Upper lobe of left lung (tissue), 6 donors: ENCODE measurements at regions not wholly inside any gene's neighbourhood (a gene's known extent, or its start where the extent isn't known, plus 50 kb on each side); places are given as distances from the start of the nearest gene placed in this dataset.

Experiments
- ATAC-seq, 2 donors: fragments of 200-7000 bp; cut with Tn5 transposase; one replicate each; pipeline ENCODE4 v1.9.1; 2022; ENCODE audit warnings: mild to moderate bottlenecking in 2 of 2, moderate library complexity in 2 of 2; ENCODE audit not compliant: low FRiP score in 2 of 2
- DNase-seq, 2 donors: peaks; one replicate each; pipeline ENCODE4 v3.0.0-alpha.2; 2019 to 2020
- H3K27ac ChIP-seq, 4 donors: fragments of 200-600 bp; sonication (generic); one replicate each; pipeline ENCODE4 v1.5.1; 2016 to 2019
- H3K27me3 ChIP-seq, 4 donors: fragments of 200-600 bp; sonication (generic); one replicate each; pipeline ENCODE4 v1.5.1; 2017 to 2019
- H3K36me3 ChIP-seq, 4 donors: fragments of 200-600 bp; sonication (generic); one replicate each; pipeline ENCODE4 v1.5.1; 2016 to 2019
- H3K4me1 ChIP-seq, 4 donors: fragments of 200-600 bp; sonication (generic); one replicate each; pipeline ENCODE4 v1.5.1; 2018 to 2019
- H3K4me3 ChIP-seq, 4 donors: fragments of 200-600 bp; sonication (generic); one replicate each; pipeline ENCODE4 v1.5.1; 2017 to 2019; ENCODE audit warnings: mild to moderate bottlenecking in 2 of 4, moderate library complexity in 1 of 4
- H3K9me3 ChIP-seq, 4 donors: fragments of 200-600 bp; sonication (generic); one replicate each; pipeline ENCODE4 v1.5.1; 2018 to 2019
- EP300 ChIP-seq, 4 donors: sonication (generic); formaldehyde crosslinking; IDR thresholded peaks; one replicate each; pipeline ENCODE4 v1.5.1; 2017; ENCODE audit warnings: antibody characterized with exemption in 4 of 4, control low read depth in 2 of 4
- POLR2A ChIP-seq, 4 donors: fragments of 450-650 bp; IDR thresholded peaks; one replicate each; pipeline ENCODE4 v1.5.1; 2016 to 2017; ENCODE audit warnings: antibody characterized with exemption in 4 of 4, mild to moderate bottlenecking in 2 of 4
- POLR2AphosphoS5 ChIP-seq, 2 donors: sonication (generic); formaldehyde crosslinking; IDR thresholded peaks; one replicate each; pipeline ENCODE4 v1.5.1; 2017; ENCODE audit warnings: antibody characterized with exemption in 2 of 2
- WGBS, 2 donors: methylation state at CpG; one replicate each; pipeline ENCODE4 v1.1.5; 2017 to 2018; 5-methylcytosine and 5-hydroxymethylcytosine counted together
- TF ChIP-seq, protein P1 (sequence below), 6 experiments: fragments of 450-650 bp in 4 of 6; fragments of 200-600 bp in 2 of 6; sonication (generic) in 2 of 6; IDR thresholded peaks; one replicate each; pipeline ENCODE4 v1.5.1; 2016 to 2019; ENCODE audit warnings: antibody characterized with exemption in 6 of 6
- donor health status: DM: no; HTN: no; CAD: no; lungs with moderate emphysema.
- donor health status: DM: no; HTN: yes; CAD: no; lungs with severe emphysema.

DNA sequence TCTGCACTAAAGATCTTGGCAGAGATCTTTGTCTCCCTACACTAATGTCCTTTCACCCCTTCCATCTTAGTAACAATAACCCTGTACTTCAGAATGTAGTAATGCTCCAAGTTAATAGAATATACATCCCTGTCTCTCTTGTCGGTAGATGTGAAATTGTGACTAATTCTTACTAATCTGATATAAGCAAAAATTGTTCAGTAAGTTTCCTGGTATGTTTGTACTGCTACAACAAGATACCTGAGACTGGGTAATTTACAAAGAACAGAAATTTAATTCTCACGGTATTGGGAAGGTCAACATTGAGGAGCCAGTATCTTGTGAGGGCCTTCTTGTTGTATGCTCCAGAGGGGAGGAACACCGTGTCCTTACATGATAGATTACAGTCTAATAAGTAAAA is 1686.6 kb upstream of the CDH9 start:
- TF ChIP-seq POLR2AphosphoS5 (IDR thresholded peaks at IDR 0.05): no peak
- TF ChIP-seq, protein P1, sequence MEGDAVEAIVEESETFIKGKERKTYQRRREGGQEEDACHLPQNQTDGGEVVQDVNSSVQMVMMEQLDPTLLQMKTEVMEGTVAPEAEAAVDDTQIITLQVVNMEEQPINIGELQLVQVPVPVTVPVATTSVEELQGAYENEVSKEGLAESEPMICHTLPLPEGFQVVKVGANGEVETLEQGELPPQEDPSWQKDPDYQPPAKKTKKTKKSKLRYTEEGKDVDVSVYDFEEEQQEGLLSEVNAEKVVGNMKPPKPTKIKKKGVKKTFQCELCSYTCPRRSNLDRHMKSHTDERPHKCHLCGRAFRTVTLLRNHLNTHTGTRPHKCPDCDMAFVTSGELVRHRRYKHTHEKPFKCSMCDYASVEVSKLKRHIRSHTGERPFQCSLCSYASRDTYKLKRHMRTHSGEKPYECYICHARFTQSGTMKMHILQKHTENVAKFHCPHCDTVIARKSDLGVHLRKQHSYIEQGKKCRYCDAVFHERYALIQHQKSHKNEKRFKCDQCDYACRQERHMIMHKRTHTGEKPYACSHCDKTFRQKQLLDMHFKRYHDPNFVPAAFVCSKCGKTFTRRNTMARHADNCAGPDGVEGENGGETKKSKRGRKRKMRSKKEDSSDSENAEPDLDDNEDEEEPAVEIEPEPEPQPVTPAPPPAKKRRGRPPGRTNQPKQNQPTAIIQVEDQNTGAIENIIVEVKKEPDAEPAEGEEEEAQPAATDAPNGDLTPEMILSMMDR (IDR thresholded peaks at IDR 0.05): no peak
- no peak for TF ChIP-seq EP300 (IDR thresholded peaks at IDR 0.05)
- no peak for TF ChIP-seq POLR2A (IDR thresholded peaks at IDR 0.05)
- Histone ChIP-seq H3K27me3 (no peaks in the 10 kb centered on the region), H3K4me3 (no peak overlapping the region), H3K36me3 (no peaks in the 10 kb centered on the region), H3K9me3 (no peaks in the 10 kb centered on the region), H3K4me1 (no peaks in the 10 kb centered on the region), H3K27ac (no peak overlapping the region)
- WGBS, 2 donors: 80 to 86% methylated on average over 3 of the region's 3 CpGs
- DNase-seq: no peak
- no peak for ATAC-seq

DNA sequence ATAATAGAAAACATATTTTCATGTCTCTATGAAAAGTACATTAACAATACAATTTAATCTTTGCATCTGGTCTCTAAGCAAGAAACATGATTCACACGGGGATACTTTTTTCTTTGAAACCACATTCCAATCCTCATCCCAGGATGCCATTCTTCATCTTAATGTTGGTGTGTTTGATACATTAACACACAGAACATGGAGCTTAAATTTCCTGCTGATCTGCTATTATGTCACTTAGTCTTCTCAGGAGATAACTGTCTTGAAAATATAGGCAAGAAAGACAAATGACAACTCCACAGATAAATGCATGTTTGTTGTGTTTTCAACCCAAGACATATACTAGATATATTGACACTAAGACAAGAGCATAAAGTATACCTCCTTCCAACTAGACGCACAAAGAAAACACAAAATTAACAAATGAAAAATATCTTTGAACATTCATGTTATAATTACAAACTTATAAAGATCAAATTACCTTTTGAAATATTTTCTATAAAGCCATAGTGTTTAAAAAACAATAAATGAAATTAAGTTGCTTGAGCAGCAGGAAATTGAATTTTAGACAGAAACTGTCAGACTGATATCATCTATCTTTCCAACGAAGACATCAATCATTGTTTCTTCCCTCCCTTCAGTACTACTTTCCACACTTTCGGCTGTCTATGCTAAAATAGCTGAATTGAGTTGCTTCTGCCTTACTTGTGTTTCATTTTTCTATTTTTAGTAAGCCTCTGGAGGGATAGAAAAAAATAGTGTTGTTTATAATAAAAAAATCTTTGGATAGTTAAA is 1676.7 kb upstream of the CDH9 start:
- WGBS, 2 donors: 53% methylated on average over 4 of the region's 4 CpGs
- Histone ChIP-seq H3K9me3 (no peaks in the 10 kb centered on the region), H3K27ac (no peak overlapping the region), H3K27me3 (no peaks in the 10 kb centered on the region), H3K4me3 (no peak overlapping the region), H3K4me1 (no peaks in the 10 kb centered on the region), H3K36me3 (no peaks in the 10 kb centered on the region)
- ATAC-seq (no peak), DNase-seq (no peak)
- no peak for TF ChIP-seq POLR2A (IDR thresholded peaks at IDR 0.05)
- TF ChIP-seq, protein P1 (IDR thresholded peaks at IDR 0.05): no peak
- TF ChIP-seq POLR2AphosphoS5 (IDR thresholded peaks at IDR 0.05): no peak
- TF ChIP-seq EP300 (IDR thresholded peaks at IDR 0.05): no peak

DNA sequence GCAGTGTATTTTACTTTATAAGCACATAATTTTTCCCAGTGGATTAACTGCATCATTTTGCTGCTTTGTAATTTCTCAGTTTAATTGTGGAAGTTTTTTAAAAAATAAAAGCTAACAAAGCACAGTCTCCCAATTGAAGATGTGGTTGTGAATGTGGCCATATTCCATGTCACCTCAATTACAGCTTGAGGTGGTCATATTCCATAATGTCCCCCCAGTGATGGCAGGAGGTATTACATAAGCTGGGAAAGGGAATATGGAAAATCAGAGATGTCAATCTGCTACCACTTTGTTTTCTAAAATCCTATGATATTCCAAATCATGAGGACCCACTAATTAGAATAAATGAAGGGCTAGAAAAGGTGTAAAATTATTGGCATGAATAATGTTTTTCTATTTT is 1672.0 kb upstream of the CDH9 start:
- Histone ChIP-seq H3K4me1 (no peaks in the 10 kb centered on the region), H3K27ac (no peak overlapping the region), H3K36me3 (no peaks in the 10 kb centered on the region), H3K27me3 (no peaks in the 10 kb centered on the region), H3K9me3 (no peaks in the 10 kb centered on the region), H3K4me3 (no peak overlapping the region)
- TF ChIP-seq EP300 (IDR thresholded peaks at IDR 0.05): no peak
- no peak for TF ChIP-seq POLR2AphosphoS5 (IDR thresholded peaks at IDR 0.05)
- TF ChIP-seq POLR2A (IDR thresholded peaks at IDR 0.05): no peak
- TF ChIP-seq, protein P1 (IDR thresholded peaks at IDR 0.05): no peak
- ATAC-seq (no peak), DNase-seq (no peak)

DNA sequence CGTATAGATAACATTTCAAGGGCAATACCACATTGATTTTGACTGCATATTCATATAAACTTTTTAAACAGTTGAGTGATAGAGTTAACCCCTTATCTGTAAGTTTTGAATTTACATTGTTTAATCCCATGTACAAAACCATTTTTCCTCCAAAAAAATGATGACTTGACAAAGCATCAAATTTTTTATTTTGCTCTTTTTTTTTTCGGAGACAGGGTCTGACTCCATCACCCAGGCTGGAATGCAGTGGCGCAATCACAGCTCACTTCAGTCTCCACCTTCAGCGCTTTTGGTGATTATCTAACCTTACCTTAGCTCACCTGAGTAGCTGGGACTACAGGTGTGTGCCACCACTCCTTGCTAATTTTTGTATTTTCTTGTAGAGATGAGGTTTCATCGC is 1670.1 kb upstream of the CDH9 start:
- H3K36me3 ChIP-seq: no peaks in the 10 kb centered on the region
- no peak for ATAC-seq
- no peak overlapping the region for H3K4me3 ChIP-seq
- H3K4me1 ChIP-seq: no peaks in the 10 kb centered on the region
- DNase-seq: no peak
- 83 to 86% methylated on average over 5 of the region's 5 CpGs for WGBS, 2 donors
- no peak overlapping the region for H3K27ac ChIP-seq
- H3K27me3 ChIP-seq: no peaks in the 10 kb centered on the region
- TF ChIP-seq POLR2AphosphoS5 (IDR thresholded peaks at IDR 0.05) (no peak), POLR2A (IDR thresholded peaks at IDR 0.05) (no peak), EP300 (IDR thresholded peaks at IDR 0.05) (no peak)
- TF ChIP-seq, protein P1 (IDR thresholded peaks at IDR 0.05): no peak
- no peaks in the 10 kb centered on the region for H3K9me3 ChIP-seq

DNA sequence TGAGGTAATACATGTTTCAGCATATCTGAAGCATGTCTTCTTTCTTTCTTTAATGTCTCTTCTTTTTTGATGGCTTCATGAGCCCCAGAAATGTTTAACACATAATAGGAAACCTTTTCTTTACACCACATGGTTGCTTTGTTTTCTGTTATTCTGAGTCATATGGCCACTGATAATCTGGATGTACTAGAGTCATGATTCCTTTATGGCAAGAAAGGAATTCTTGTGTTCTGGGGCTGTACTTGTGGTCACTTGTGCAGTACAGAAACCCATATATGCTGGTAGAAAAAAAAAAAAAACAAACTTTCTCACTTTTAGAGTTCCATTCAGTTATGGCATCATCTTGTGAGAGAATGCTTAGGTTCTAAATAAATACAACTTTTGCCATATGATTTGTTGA is 1669.3 kb upstream of the CDH9 start:
- Histone ChIP-seq H3K9me3 (no peaks in the 10 kb centered on the region), H3K27me3 (no peaks in the 10 kb centered on the region), H3K4me3 (no peak overlapping the region), H3K4me1 (no peaks in the 10 kb centered on the region), H3K27ac (no peak overlapping the region), H3K36me3 (no peaks in the 10 kb centered on the region)
- ATAC-seq (no peak), DNase-seq (no peak)
- TF ChIP-seq POLR2AphosphoS5 (IDR thresholded peaks at IDR 0.05) (no peak), POLR2A (IDR thresholded peaks at IDR 0.05) (no peak), EP300 (IDR thresholded peaks at IDR 0.05) (no peak)
- TF ChIP-seq, protein P1 (IDR thresholded peaks at IDR 0.05): no peak
